Bronchial epithelial cell (primary cell): ENCODE measurements at regions not wholly inside any gene's neighbourhood (a gene's known extent, or its start where the extent isn't known, plus 50 kb on each side); places are given as distances from the start of the nearest gene placed in this dataset.

Experiments
- DNase-seq: peaks from one replicate; pipeline ENCODE4 v3.0.0-alpha.2; 2010; ENCODE audit warnings: low read depth
- FAIRE-seq: peaks from 2 replicates; lab custom pipeline; 2011; peaks lifted over from hg19 to GRCh38; lab: Jason Lieb, UNC
- H3K27me3 ChIP-seq: 2 replicates; pipeline ENCODE4 v1.5.1; 2011; ENCODE audit warnings: low read length; ENCODE audit not compliant: control insufficient read depth, insufficient read depth
- H3K36me3 ChIP-seq: 2 replicates; pipeline ENCODE4 v1.5.1; 2011; ENCODE audit warnings: low read length; ENCODE audit not compliant: control insufficient read depth, insufficient read depth
- H3K4me3 ChIP-seq: 2 replicates; pipeline ENCODE4 v1.5.1; 2011; ENCODE audit warnings: mild to moderate bottlenecking, low read depth, low read length, control low read depth
- CTCF ChIP-seq: IDR thresholded peaks from 2 replicates; pipeline ENCODE4 v1.5.1; 2011; ENCODE audit warnings: mild to moderate bottlenecking, moderate library complexity, low read length, control low read depth, inconsistent platforms; ENCODE audit not compliant: insufficient read depth, severe bottlenecking

DNA sequence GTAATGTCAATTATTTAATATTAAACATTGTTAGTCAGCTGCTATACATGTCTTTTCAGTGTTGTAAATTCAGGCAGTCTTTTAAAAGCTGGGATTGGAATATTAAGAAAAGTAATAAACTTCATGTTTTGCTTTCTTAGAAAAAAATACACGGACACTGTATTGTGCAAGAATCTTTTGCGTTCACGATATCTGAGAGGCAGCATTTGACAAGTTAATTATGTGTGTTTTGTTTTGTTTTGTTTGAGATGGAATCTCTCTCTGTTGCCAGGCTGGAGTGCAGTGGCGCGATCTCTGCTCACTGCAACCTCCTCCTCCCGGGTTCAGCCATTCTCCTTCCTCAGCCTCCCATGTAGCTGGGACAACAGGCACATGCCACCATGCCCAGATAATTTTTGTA lies 1661.3 kb downstream of the HACE1 start:
- DNase-seq = no peak
- no peak for FAIRE-seq
- Histone ChIP-seq H3K36me3 (no peaks in the 10 kb centered on the region), H3K4me3 (no peak overlapping the region), H3K27me3 (no peaks in the 10 kb centered on the region)
- TF ChIP-seq CTCF = no peak

- FAIRE-seq (no peak), DNase-seq (no peak)
- H3K36me3 ChIP-seq = no peaks in the 10 kb centered on the region
- no peak overlapping the region for H3K4me3 ChIP-seq
- no peaks in the 10 kb centered on the region for H3K27me3 ChIP-seq
- no peak for TF ChIP-seq CTCF
Measured at GRCh38 chr6:103193413-103193812, 1666.3 kb downstream of the HACE1 start.

DNA sequence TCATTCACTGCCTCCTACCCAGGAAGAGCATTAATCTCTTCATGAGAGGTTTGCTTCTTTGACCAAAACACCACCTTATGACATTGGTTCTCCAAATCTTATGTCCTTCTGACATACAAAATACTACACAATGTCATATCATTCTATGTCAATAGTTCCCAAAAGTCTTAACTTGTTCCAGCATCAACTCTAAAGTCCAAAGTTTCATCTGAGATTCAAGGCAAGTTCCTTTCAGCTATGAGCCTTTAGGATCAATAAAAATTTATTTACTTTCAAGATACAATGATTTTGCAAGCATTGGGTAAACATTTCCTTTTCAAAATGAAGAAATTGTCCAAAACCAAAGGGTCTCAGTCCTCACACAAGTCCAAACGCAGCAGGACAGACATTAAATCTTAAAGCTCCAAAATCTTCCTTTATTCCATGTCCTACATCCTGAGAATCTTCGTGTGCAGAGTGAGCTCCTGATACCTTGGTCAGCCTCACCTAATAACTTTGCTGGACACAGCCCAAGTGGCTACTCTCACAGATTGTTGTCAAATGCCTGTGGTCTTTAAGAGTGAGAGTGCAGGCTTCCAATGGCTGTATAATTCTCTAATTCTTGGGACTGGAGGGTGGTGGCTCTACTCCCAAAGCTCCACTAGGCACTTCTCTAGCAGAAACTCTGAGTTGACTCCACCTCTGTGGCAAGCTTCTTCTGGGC lies 1668.2 kb downstream of the HACE1 start:
- TF ChIP-seq CTCF = no peak
- no peaks in the 10 kb centered on the region for H3K27me3 ChIP-seq
- no peak overlapping the region for H3K4me3 ChIP-seq
- FAIRE-seq (no peak), DNase-seq (no peak)
- no peaks in the 10 kb centered on the region for H3K36me3 ChIP-seq

GRCh38 chr6:103184776-103185175 lies 1674.9 kb downstream of the HACE1 start:
- no peaks in the 10 kb centered on the region for H3K36me3 ChIP-seq
- FAIRE-seq = no peak
- no peak for TF ChIP-seq CTCF
- DNase-seq = no peak
- no peaks in the 10 kb centered on the region for H3K27me3 ChIP-seq
- no peak overlapping the region for H3K4me3 ChIP-seq

DNA sequence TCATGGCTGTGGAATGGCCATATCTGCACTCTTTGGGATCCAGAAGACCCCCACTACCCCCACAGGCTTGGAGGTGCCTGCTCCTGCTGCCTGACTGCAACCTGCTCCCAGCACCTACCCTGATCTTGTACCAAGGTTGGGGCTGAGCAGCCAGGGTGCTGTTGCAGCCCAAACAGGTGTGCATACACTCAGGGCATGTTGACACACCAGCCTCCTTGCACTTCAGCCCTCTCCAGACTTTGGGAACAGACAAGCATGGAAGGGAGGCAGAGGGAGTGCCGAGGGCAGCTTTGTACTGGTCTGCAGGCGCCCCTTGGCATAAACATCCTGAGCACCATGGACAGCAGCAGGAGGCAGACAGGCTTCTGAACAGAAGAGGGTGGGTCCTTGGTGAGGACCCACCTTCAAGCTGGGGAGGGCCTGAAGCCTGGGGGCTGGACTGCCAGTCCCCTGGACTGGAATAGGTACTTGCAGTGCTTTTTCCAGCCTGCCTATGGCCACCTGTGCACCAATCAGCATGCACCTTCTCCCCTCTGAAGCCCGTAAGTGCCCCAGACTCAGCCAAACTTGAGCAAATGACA lies 1675.8 kb downstream of the HACE1 start:
- no peak for TF ChIP-seq CTCF
- FAIRE-seq = no peak
- no peaks in the 10 kb centered on the region for H3K27me3 ChIP-seq
- no peaks in the 10 kb centered on the region for H3K36me3 ChIP-seq
- no peak for DNase-seq
- H3K4me3 ChIP-seq = no peak overlapping the region
